ENCODE measurements at regions not wholly inside any gene's neighbourhood (a gene's known extent, or its start where the extent isn't known, plus 50 kb on each side); places are given as distances from the start of the nearest gene placed in this dataset.

GRCh38 chr13:24613755-24614154 is 66.5 kb upstream of the ATP12A start:
- Histone ChIP-seq H2BK12ac (ENCODE audit: low read length in 2 of 2) (no peak overlapping the region), H2BK5ac (ENCODE audit: low read depth, low read length, poor library complexity, severe bottlenecking) (no peak overlapping the region), H3K9me3 (ENCODE audit: control insufficient read depth, low read length) (no peaks in the 10 kb centered on the region), H3K23ac (ENCODE audit: low read length in 2 of 2) (no peak overlapping the region), H3K14ac (ENCODE audit: low read length in 2 of 2) (no peak overlapping the region), H3K79me1 (replicated peaks; ENCODE audit: low read length, poor library complexity, severe bottlenecking) (no peaks in the 10 kb centered on the region), H3K4ac (ENCODE audit: low read depth in 1 of 2, low read length in 2 of 2) (no peak overlapping the region), H3K9ac (ENCODE audit: low read length) (no peak overlapping the region), H2BK120ac (ENCODE audit: low read depth, low read length) (no peak overlapping the region), H3K4me2 (ENCODE audit: low read length, poor library complexity, severe bottlenecking) (no peak overlapping the region), H3K36me3 (ENCODE audit: control insufficient read depth in 1 of 2, insufficient read depth in 2 of 2, low read depth in 1 of 2, low read length in 2 of 2) (no peaks in the 10 kb centered on the region), H3K27ac (ENCODE audit: low read length, poor library complexity, severe bottlenecking) (no peak overlapping the region), H2AFZ (ENCODE audit: low read depth, low read length) (no peak overlapping the region), H2AK5ac (ENCODE audit: low read length, severe bottlenecking) (no peak overlapping the region), H2BK15ac (ENCODE audit: low read depth, poor library complexity, severe bottlenecking) (no peak overlapping the region), H4K8ac (ENCODE audit: low read length) (no peak overlapping the region), H4K91ac (ENCODE audit: low read length) (no peak overlapping the region), H3K18ac (ENCODE audit: low read depth in 1 of 2, low read length in 2 of 2) (no peak overlapping the region), H3K27me3 (ENCODE audit: control insufficient read depth in 1 of 2, insufficient read depth in 1 of 2, low read length in 2 of 2) (peaks cover 13 to 18% of the 10 kb centered on the region in 2 experiments), H3K4me3 (ENCODE audit: insufficient read depth in 1 of 2, low read depth in 1 of 2, low read length in 2 of 2) (no peak overlapping the region), H3K4me1 (ENCODE audit: control insufficient read depth, insufficient read depth, low read depth, low read length) (peaks cover 3% of the 10 kb centered on the region)
- no peak for DNase-seq
- 92% methylated on average over 11 of the region's 11 CpGs for WGBS

- no peak overlapping the region for H2AK5ac ChIP-seq (ENCODE audit: low read length, severe bottlenecking)
- no peak overlapping the region for H4K8ac ChIP-seq (ENCODE audit: low read length)
- H3K23ac ChIP-seq (ENCODE audit: low read length in 2 of 2): no peak overlapping the region
- H3K4ac ChIP-seq (ENCODE audit: low read depth in 1 of 2, low read length in 2 of 2): no peak overlapping the region
- H3K79me1 ChIP-seq (replicated peaks; ENCODE audit: low read length, poor library complexity, severe bottlenecking): no peaks in the 10 kb centered on the region
- no peak overlapping the region for H3K4me3 ChIP-seq (ENCODE audit: insufficient read depth in 1 of 2, low read depth in 1 of 2, low read length in 2 of 2)
- peaks cover 3% of the 10 kb centered on the region for H3K4me1 ChIP-seq (ENCODE audit: control insufficient read depth, insufficient read depth, low read depth, low read length)
- H3K18ac ChIP-seq (ENCODE audit: low read depth in 1 of 2, low read length in 2 of 2): no peak overlapping the region
- H3K9ac ChIP-seq (ENCODE audit: low read length): no peak overlapping the region
- no peak overlapping the region for H3K4me2 ChIP-seq (ENCODE audit: low read length, poor library complexity, severe bottlenecking)
- no peak overlapping the region for H3K14ac ChIP-seq (ENCODE audit: low read length in 2 of 2)
- no peaks in the 10 kb centered on the region for H3K9me3 ChIP-seq (ENCODE audit: control insufficient read depth, low read length)
- no peak overlapping the region for H2BK15ac ChIP-seq (ENCODE audit: low read depth, poor library complexity, severe bottlenecking)
- no peak overlapping the region for H2BK120ac ChIP-seq (ENCODE audit: low read depth, low read length)
- H3K27me3 ChIP-seq (ENCODE audit: control insufficient read depth in 1 of 2, insufficient read depth in 1 of 2, low read length in 2 of 2): peaks cover 13 to 18% of the 10 kb centered on the region in 2 experiments
- H2BK12ac ChIP-seq (ENCODE audit: low read length in 2 of 2): no peak overlapping the region
- no peak for DNase-seq
- no peak overlapping the region for H4K91ac ChIP-seq (ENCODE audit: low read length)
- 87% methylated on average over 14 of the region's 15 CpGs for WGBS
- no peaks in the 10 kb centered on the region for H3K36me3 ChIP-seq (ENCODE audit: control insufficient read depth in 1 of 2, insufficient read depth in 2 of 2, low read depth in 1 of 2, low read length in 2 of 2)
- no peak overlapping the region for H3K27ac ChIP-seq (ENCODE audit: low read length, poor library complexity, severe bottlenecking)
- no peak overlapping the region for H2BK5ac ChIP-seq (ENCODE audit: low read depth, low read length, poor library complexity, severe bottlenecking)
- no peak overlapping the region for H2AFZ ChIP-seq (ENCODE audit: low read depth, low read length)
Observed at GRCh38 chr13:24614306-24615080, 65.7 kb upstream of the ATP12A start.

- DNase-seq: no peak
- Histone ChIP-seq H3K23ac (ENCODE audit: low read length in 2 of 2) (no peak overlapping the region), H3K18ac (ENCODE audit: low read depth in 1 of 2, low read length in 2 of 2) (no peak overlapping the region), H3K36me3 (ENCODE audit: control insufficient read depth in 1 of 2, insufficient read depth in 2 of 2, low read depth in 1 of 2, low read length in 2 of 2) (no peaks in the 10 kb centered on the region), H2BK15ac (ENCODE audit: low read depth, poor library complexity, severe bottlenecking) (no peak overlapping the region), H3K9me3 (ENCODE audit: control insufficient read depth, low read length) (no peaks in the 10 kb centered on the region), H4K8ac (ENCODE audit: low read length) (no peak overlapping the region), H3K4me3 (ENCODE audit: insufficient read depth in 1 of 2, low read depth in 1 of 2, low read length in 2 of 2) (no peak overlapping the region), H2BK12ac (ENCODE audit: low read length in 2 of 2) (no peak overlapping the region), H3K4ac (ENCODE audit: low read depth in 1 of 2, low read length in 2 of 2) (no peak overlapping the region), H3K4me2 (ENCODE audit: low read length, poor library complexity, severe bottlenecking) (no peak overlapping the region), H2AK5ac (ENCODE audit: low read length, severe bottlenecking) (no peak overlapping the region), H2AFZ (ENCODE audit: low read depth, low read length) (no peak overlapping the region), H3K14ac (ENCODE audit: low read length in 2 of 2) (no peak overlapping the region), H3K79me1 (replicated peaks; ENCODE audit: low read length, poor library complexity, severe bottlenecking) (no peaks in the 10 kb centered on the region), H3K9ac (ENCODE audit: low read length) (no peak overlapping the region), H3K4me1 (ENCODE audit: control insufficient read depth, insufficient read depth, low read depth, low read length) (peaks cover 3% of the 10 kb centered on the region), H2BK120ac (ENCODE audit: low read depth, low read length) (no peak overlapping the region), H3K27ac (ENCODE audit: low read length, poor library complexity, severe bottlenecking) (no peak overlapping the region), H3K27me3 (ENCODE audit: control insufficient read depth in 1 of 2, insufficient read depth in 1 of 2, low read length in 2 of 2) (peaks cover 13 to 18% of the 10 kb centered on the region in 2 experiments), H2BK5ac (ENCODE audit: low read depth, low read length, poor library complexity, severe bottlenecking) (no peak overlapping the region), H4K91ac (ENCODE audit: low read length) (no peak overlapping the region)
- 83% methylated on average over 9 of the region's 9 CpGs for WGBS
Observed at GRCh38 chr13:24615114-24615513, 65.1 kb upstream of the ATP12A start.

- no peak overlapping the region for H3K4ac ChIP-seq (ENCODE audit: low read depth in 1 of 2, low read length in 2 of 2)
- no peak overlapping the region for H2AK5ac ChIP-seq (ENCODE audit: low read length, severe bottlenecking)
- H3K14ac ChIP-seq (ENCODE audit: low read length in 2 of 2): no peak overlapping the region
- 92% methylated on average over 8 of the region's 9 CpGs for WGBS
- DNase-seq: no peak
- H4K8ac ChIP-seq (ENCODE audit: low read length): no peak overlapping the region
- H3K18ac ChIP-seq (ENCODE audit: low read depth in 1 of 2, low read length in 2 of 2): no peak overlapping the region
- no peak overlapping the region for H2BK12ac ChIP-seq (ENCODE audit: low read length in 2 of 2)
- H2BK15ac ChIP-seq (ENCODE audit: low read depth, poor library complexity, severe bottlenecking): no peak overlapping the region
- peaks cover 8 to 11% of the 10 kb centered on the region in 2 experiments for H3K27me3 ChIP-seq (ENCODE audit: control insufficient read depth in 1 of 2, insufficient read depth in 1 of 2, low read length in 2 of 2)
- no peak overlapping the region for H2AFZ ChIP-seq (ENCODE audit: low read depth, low read length)
- H3K4me2 ChIP-seq (ENCODE audit: low read length, poor library complexity, severe bottlenecking): no peak overlapping the region
- no peak overlapping the region for H3K27ac ChIP-seq (ENCODE audit: low read length, poor library complexity, severe bottlenecking)
- H3K36me3 ChIP-seq (ENCODE audit: control insufficient read depth in 1 of 2, insufficient read depth in 2 of 2, low read depth in 1 of 2, low read length in 2 of 2): no peaks in the 10 kb centered on the region
- H3K23ac ChIP-seq (ENCODE audit: low read length in 2 of 2): no peak overlapping the region
- H3K4me1 ChIP-seq (ENCODE audit: control insufficient read depth, insufficient read depth, low read depth, low read length): peaks cover 3% of the 10 kb centered on the region
- no peak overlapping the region for H2BK5ac ChIP-seq (ENCODE audit: low read depth, low read length, poor library complexity, severe bottlenecking)
- no peak overlapping the region for H2BK120ac ChIP-seq (ENCODE audit: low read depth, low read length)
- no peak overlapping the region for H3K4me3 ChIP-seq (ENCODE audit: insufficient read depth in 1 of 2, low read depth in 1 of 2, low read length in 2 of 2)
- H3K9ac ChIP-seq (ENCODE audit: low read length): no peak overlapping the region
- no peaks in the 10 kb centered on the region for H3K79me1 ChIP-seq (replicated peaks; ENCODE audit: low read length, poor library complexity, severe bottlenecking)
- no peaks in the 10 kb centered on the region for H3K9me3 ChIP-seq (ENCODE audit: control insufficient read depth, low read length)
- H4K91ac ChIP-seq (ENCODE audit: low read length): no peak overlapping the region
Observed at GRCh38 chr13:24615911-24616472, 64.2 kb upstream of the ATP12A start.

Data from mesenchymal stem cell (in vitro differentiated cells and primary cell).